Fibroblast of lung (primary cell): ENCODE measurements at regions not wholly inside any gene's neighbourhood (a gene's known extent, or its start where the extent isn't known, plus 50 kb on each side); places are given as distances from the start of the nearest gene placed in this dataset.

Experiments
- DNase-seq, 2 donors: peaks; one replicate each; pipeline versions ENCODE4 v3.0.0 to v3.0.0-alpha.2; 2010; ENCODE audit warnings: low read depth in 2 of 2
- H2AFZ ChIP-seq: 2 replicates; pipeline ENCODE4 v1.5.1; 2012; ENCODE audit warnings: low read length, control low read depth, inconsistent platforms
- H3K27ac ChIP-seq: 2 replicates; pipeline ENCODE4 v1.5.1; 2011; ENCODE audit warnings: low read length, control low read depth; ENCODE audit not compliant: insufficient read depth
- H3K27me3 ChIP-seq: 2 replicates; pipeline ENCODE4 v1.5.1; 2011; ENCODE audit warnings: mild to moderate bottlenecking, low read length; ENCODE audit not compliant: control insufficient read depth, insufficient read depth
- H3K36me3 ChIP-seq: 2 replicates; pipeline ENCODE4 v1.5.1; 2011; ENCODE audit warnings: low read length; ENCODE audit not compliant: control insufficient read depth, insufficient read depth
- H3K4me1 ChIP-seq: 2 replicates; pipeline ENCODE4 v1.5.1; 2011; ENCODE audit warnings: low read length; ENCODE audit not compliant: control insufficient read depth, insufficient read depth; ENCODE audit errors: extremely low read depth
- H3K4me2 ChIP-seq: 2 replicates; pipeline ENCODE4 v1.5.1; 2011; ENCODE audit warnings: low read length, control low read depth; ENCODE audit not compliant: insufficient read depth; ENCODE audit errors: extremely low read depth
- H3K4me3 ChIP-seq, 4 experiments: fragments of 200-600 bp in 1 of 4; sonication (generic) in 1 of 4; replicated peaks in 1 of 4; 2 replicates each; pipeline ENCODE4 v1.5.1; 2011 to 2016; ENCODE audit warnings: low read length in 4 of 4, low read depth in 3 of 4, mild to moderate bottlenecking in 3 of 4, control low read depth in 2 of 4, inconsistent platforms in 1 of 4, mixed read lengths in 1 of 4; ENCODE audit not compliant: insufficient read depth in 1 of 4; ENCODE audit errors: control extremely low read depth in 1 of 4
- H3K79me2 ChIP-seq: 2 replicates; pipeline ENCODE4 v1.5.1; 2012; ENCODE audit warnings: mild to moderate bottlenecking, low read length, inconsistent platforms; ENCODE audit not compliant: control insufficient read depth, insufficient read depth
- H3K9ac ChIP-seq: 2 replicates; pipeline ENCODE4 v1.5.1; 2011; ENCODE audit warnings: mild to moderate bottlenecking, low read length, control low read depth; ENCODE audit not compliant: insufficient read depth
- H3K9me3 ChIP-seq: 2 replicates; pipeline ENCODE4 v1.5.1; 2012; ENCODE audit warnings: low read depth, low read length; ENCODE audit not compliant: control insufficient read depth, insufficient read depth
- H4K20me1 ChIP-seq: 2 replicates; pipeline ENCODE4 v1.5.1; 2011; ENCODE audit warnings: low read length; ENCODE audit not compliant: control insufficient read depth, insufficient read depth; ENCODE audit errors: extremely low read depth
- EZH2 ChIP-seq: IDR thresholded peaks from 2 replicates; pipeline ENCODE4 v1.5.1; 2012; ENCODE audit warnings: low read length, control low read depth, mild to moderate bottlenecking; ENCODE audit errors: missing control alignments
- TF ChIP-seq, protein P1 (sequence below), 2 donors: IDR thresholded peaks in 1 of 2; conservative IDR thresholded peaks in 1 of 2; 1 replicate in 1 of 2; 2 replicates in 1 of 2; pipeline ENCODE4 v1.5.1; 2011 to 2012; ENCODE audit warnings: low read length in 2 of 2, control low read depth in 1 of 2, inconsistent platforms in 1 of 2, low read depth in 1 of 2, mild to moderate bottlenecking in 1 of 2

DNA sequence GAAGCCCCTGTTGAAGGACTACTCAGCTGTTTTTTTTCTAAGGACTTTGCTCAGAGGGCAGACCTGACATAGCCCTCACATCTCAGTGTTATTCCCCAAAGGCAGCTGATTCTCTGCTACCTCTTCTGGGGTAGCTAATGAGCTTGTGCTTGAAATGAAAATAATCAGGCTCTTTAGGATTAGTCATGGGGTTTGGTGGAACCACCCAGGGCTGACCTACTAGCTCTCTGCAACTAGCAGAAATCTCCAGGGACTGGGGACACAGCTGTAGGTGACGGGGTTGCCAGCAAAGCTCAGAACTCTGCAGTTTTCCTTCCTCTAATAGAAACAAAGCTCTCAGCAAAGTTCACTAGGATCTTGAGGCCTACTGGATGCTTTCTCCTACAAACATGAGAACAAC is 106.4 kb upstream of the BCL9 start:
- no peak overlapping the region for H3K4me2 ChIP-seq
- no peak for TF ChIP-seq EZH2
- TF ChIP-seq, protein P1, sequence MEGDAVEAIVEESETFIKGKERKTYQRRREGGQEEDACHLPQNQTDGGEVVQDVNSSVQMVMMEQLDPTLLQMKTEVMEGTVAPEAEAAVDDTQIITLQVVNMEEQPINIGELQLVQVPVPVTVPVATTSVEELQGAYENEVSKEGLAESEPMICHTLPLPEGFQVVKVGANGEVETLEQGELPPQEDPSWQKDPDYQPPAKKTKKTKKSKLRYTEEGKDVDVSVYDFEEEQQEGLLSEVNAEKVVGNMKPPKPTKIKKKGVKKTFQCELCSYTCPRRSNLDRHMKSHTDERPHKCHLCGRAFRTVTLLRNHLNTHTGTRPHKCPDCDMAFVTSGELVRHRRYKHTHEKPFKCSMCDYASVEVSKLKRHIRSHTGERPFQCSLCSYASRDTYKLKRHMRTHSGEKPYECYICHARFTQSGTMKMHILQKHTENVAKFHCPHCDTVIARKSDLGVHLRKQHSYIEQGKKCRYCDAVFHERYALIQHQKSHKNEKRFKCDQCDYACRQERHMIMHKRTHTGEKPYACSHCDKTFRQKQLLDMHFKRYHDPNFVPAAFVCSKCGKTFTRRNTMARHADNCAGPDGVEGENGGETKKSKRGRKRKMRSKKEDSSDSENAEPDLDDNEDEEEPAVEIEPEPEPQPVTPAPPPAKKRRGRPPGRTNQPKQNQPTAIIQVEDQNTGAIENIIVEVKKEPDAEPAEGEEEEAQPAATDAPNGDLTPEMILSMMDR (conservative IDR thresholded peaks at IDR 0.05 in 1 of 2, IDR thresholded peaks at IDR 0.05 in 1 of 2; ENCODE audit: low read depth in 1 of 2, low read length in 2 of 2), result no peak
- H2AFZ ChIP-seq, result no peak overlapping the region
- H3K36me3 ChIP-seq, result no peaks in the 10 kb centered on the region
- no peak overlapping the region for H3K27ac ChIP-seq
- no peaks in the 10 kb centered on the region for H3K4me1 ChIP-seq
- no peak for DNase-seq
- H4K20me1 ChIP-seq, result no peaks in the 10 kb centered on the region
- no peak overlapping the region for H3K9ac ChIP-seq
- H3K4me3 ChIP-seq, result no peak overlapping the region
- no peaks in the 10 kb centered on the region for H3K79me2 ChIP-seq
- H3K9me3 ChIP-seq, result no peaks in the 10 kb centered on the region
- no peaks in the 10 kb centered on the region for H3K27me3 ChIP-seq

DNA sequence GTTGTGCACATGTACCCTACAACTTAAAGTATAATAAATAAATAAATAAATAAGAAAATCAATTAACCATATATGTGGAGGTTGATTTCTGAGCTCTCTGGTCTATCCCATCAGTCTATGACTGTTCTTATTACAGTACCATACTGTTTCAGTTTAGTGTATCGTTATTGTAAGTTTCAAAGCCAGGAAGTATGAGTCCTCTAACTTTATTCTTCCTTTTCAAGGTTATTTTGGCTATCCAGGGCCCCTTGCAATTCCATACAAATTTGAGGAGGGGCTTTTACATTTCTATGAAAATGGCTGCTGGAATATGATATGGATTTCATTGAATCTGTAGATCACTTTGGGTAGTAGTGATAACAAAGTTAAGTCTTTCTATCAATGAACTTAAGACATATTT is 96.9 kb upstream of the BCL9 start:
- no peak for TF ChIP-seq EZH2
- TF ChIP-seq, protein P1 (conservative IDR thresholded peaks at IDR 0.05 in 1 of 2, IDR thresholded peaks at IDR 0.05 in 1 of 2; ENCODE audit: low read depth in 1 of 2, low read length in 2 of 2), result no peak
- no peaks in the 10 kb centered on the region for H3K36me3 ChIP-seq
- no peak overlapping the region for H3K4me2 ChIP-seq
- H3K4me3 ChIP-seq, result no peak overlapping the region
- H3K9ac ChIP-seq, result no peak overlapping the region
- no peak for DNase-seq
- no peaks in the 10 kb centered on the region for H3K79me2 ChIP-seq
- H3K27me3 ChIP-seq, result no peaks in the 10 kb centered on the region
- no peak overlapping the region for H3K27ac ChIP-seq
- no peak overlapping the region for H2AFZ ChIP-seq
- no peaks in the 10 kb centered on the region for H3K9me3 ChIP-seq
- H4K20me1 ChIP-seq, result no peaks in the 10 kb centered on the region
- no peaks in the 10 kb centered on the region for H3K4me1 ChIP-seq

DNA sequence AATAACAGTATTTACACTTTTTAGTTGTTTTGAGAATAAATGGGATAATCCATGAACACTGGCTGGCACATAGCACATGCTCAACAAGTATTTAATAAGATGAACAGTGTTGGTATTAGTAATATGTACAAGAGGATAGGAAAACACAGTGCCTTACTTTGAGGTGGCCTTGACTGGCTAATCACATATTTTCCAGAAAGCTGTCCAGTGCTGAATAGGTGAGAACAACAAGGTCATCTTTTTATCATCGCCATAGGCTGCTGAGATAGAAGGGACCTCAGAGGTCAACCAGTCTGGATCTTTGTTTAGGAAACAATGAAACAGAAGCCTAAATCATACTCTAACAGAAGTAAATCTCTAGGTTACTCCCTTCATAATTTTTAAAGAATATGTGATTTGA is 89.7 kb upstream of the BCL9 start:
- no peaks in the 10 kb centered on the region for H3K79me2 ChIP-seq
- H3K4me3 ChIP-seq, result no peak overlapping the region
- no peak for TF ChIP-seq EZH2
- TF ChIP-seq, protein P1 (conservative IDR thresholded peaks at IDR 0.05 in 1 of 2, IDR thresholded peaks at IDR 0.05 in 1 of 2; ENCODE audit: low read depth in 1 of 2, low read length in 2 of 2), result no peak
- H3K27me3 ChIP-seq, result no peaks in the 10 kb centered on the region
- H3K4me1 ChIP-seq, result no peaks in the 10 kb centered on the region
- H3K36me3 ChIP-seq, result no peaks in the 10 kb centered on the region
- no peaks in the 10 kb centered on the region for H3K9me3 ChIP-seq
- DNase-seq, result no peak
- H3K4me2 ChIP-seq, result no peak overlapping the region
- no peaks in the 10 kb centered on the region for H4K20me1 ChIP-seq
- no peak overlapping the region for H3K27ac ChIP-seq
- no peak overlapping the region for H2AFZ ChIP-seq
- H3K9ac ChIP-seq, result no peak overlapping the region
